RWPE2 (cell line): ENCODE measurements at regions not wholly inside any gene's neighbourhood (a gene's known extent, or its start where the extent isn't known, plus 50 kb on each side); places are given as distances from the start of the nearest gene placed in this dataset.

Experiments used
- ATAC-seq: fragments of 200-7000 bp; cut with Tn5 transposase; 3 replicates; pipeline ENCODE4 v1.9.1; 2021; ENCODE audit warnings: low read depth
- DNase-seq: peaks from one replicate; pipeline ENCODE4 v3.0.0-alpha.2; 2020; ENCODE audit warnings: low spot score
- H3K27ac ChIP-seq: fragments of 450-650 bp; 2 replicates; pipeline ENCODE4 v1.5.1; 2017; ENCODE audit warnings: mild to moderate bottlenecking; ENCODE audit not compliant: poor library complexity, severe bottlenecking
- H3K27me3 ChIP-seq: fragments of 250-450 bp; sonication (Bioruptor Pico); 2 replicates; pipeline ENCODE4 v1.5.1; 2021; ENCODE audit warnings: mild to moderate bottlenecking, moderate library complexity; ENCODE audit not compliant: insufficient read depth, poor library complexity, severe bottlenecking
- H3K36me3 ChIP-seq: fragments of 250-450 bp; sonication (Bioruptor Pico); 2 replicates; pipeline ENCODE4 v1.5.1; 2020; ENCODE audit warnings: low read depth, mild to moderate bottlenecking, moderate library complexity
- H3K4me1 ChIP-seq: fragments of 250-450 bp; sonication (Bioruptor Pico); 2 replicates; pipeline ENCODE4 v1.5.1; 2021; ENCODE audit warnings: mild to moderate bottlenecking, moderate library complexity; ENCODE audit not compliant: insufficient read depth, poor library complexity, severe bottlenecking
- H3K4me3 ChIP-seq: fragments of 250-450 bp; sonication (Bioruptor Pico); 2 replicates; pipeline ENCODE4 v1.5.1; 2021; ENCODE audit warnings: mild to moderate bottlenecking, moderate library complexity; ENCODE audit not compliant: severe bottlenecking
- H3K9me3 ChIP-seq: fragments of 250-450 bp; sonication (Bioruptor Pico); 2 replicates; pipeline ENCODE4 v1.5.1; 2021; ENCODE audit warnings: mild to moderate bottlenecking, moderate library complexity; ENCODE audit not compliant: severe bottlenecking
- CTCF ChIP-seq: fragments of 450-650 bp; IDR thresholded peaks from one replicate; pipeline ENCODE4 v1.5.1; 2017; ENCODE audit warnings: mild to moderate bottlenecking, moderate library complexity; ENCODE audit not compliant: poor library complexity, severe bottlenecking

DNA sequence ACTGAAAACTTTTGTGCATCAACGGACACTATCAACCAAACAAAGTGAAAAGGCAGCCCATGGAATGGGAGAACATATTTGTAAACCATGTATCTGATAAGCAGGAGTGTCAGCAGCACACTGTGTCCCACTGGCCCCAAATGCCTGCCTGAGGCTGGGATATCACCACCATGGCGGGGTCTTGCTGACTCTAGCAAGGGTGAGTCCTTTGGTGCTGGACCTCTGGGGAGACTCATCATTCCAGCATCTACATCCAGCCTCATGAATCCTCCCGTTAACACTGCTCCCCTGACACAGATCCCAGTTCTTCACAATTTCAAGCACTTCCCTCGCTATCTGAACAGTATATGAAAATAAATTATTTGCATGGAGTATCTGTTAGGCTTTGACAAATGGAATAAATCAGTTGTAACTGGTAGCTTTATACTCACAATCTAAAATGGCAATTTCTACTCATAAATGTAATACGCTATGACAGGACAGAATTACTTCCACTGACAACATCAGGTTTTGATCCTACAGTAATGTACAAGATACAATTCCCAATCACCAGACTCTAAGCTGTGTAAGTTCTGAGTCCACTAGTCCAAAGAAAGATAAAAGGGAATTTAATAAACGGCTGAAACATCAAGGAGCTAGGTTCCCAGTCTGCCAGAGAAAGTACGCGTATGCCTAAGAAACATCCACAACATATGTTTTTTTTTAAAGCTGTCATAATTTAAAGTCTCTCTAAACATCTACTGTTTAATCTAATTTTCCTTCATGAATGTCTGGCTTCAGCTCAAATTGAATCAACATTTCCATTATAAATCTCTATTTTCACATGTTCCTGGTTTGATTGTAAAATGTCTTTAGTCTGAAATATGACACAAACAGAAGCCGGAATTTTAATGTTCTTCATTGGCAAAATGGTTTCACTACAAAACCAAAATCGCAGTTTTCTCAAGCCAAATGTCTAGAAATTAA lies 95.1 kb downstream of the SIPA1L2 start:
- Histone ChIP-seq H3K4me1 (peaks cover 9% of the 10 kb centered on the region), H3K27ac (no peak overlapping the region), H3K4me3 (no peak overlapping the region), H3K9me3 (no peaks in the 10 kb centered on the region), H3K36me3 (no peaks in the 10 kb centered on the region), H3K27me3 (no peaks in the 10 kb centered on the region)
- no peak for TF ChIP-seq CTCF
- ATAC-seq (no peak), DNase-seq (no peak)

- Histone ChIP-seq H3K9me3 (no peaks in the 10 kb centered on the region), H3K36me3 (no peaks in the 10 kb centered on the region), H3K4me3 (no peak overlapping the region), H3K27ac (no peak overlapping the region), H3K4me1 (peaks cover 8% of the 10 kb centered on the region), H3K27me3 (no peaks in the 10 kb centered on the region)
- no peak for TF ChIP-seq CTCF
- ATAC-seq (no peak), DNase-seq (no peak)
Measured at GRCh38 chr1:232533328-232533727, 96.6 kb downstream of the SIPA1L2 start.

- no peak for ATAC-seq
- no peak for TF ChIP-seq CTCF
- H3K27me3 ChIP-seq: no peaks in the 10 kb centered on the region
- no peaks in the 10 kb centered on the region for H3K36me3 ChIP-seq
- no peaks in the 10 kb centered on the region for H3K9me3 ChIP-seq
- no peak for DNase-seq
- no peak overlapping the region for H3K27ac ChIP-seq
- no peak overlapping the region for H3K4me3 ChIP-seq
- H3K4me1 ChIP-seq: peaks cover 7% of the 10 kb centered on the region
Measured at GRCh38 chr1:232532901-232533300, 97.0 kb downstream of the SIPA1L2 start.

GRCh38 chr1:232531291-232531690 lies 98.6 kb downstream of the SIPA1L2 start:
- Histone ChIP-seq H3K4me1 (peaks cover 7% of the 10 kb centered on the region), H3K4me3 (no peak overlapping the region), H3K9me3 (no peaks in the 10 kb centered on the region), H3K36me3 (no peaks in the 10 kb centered on the region), H3K27ac (no peak overlapping the region), H3K27me3 (no peaks in the 10 kb centered on the region)
- DNase-seq (no peak), ATAC-seq (no peak)
- TF ChIP-seq CTCF: no peak

DNA sequence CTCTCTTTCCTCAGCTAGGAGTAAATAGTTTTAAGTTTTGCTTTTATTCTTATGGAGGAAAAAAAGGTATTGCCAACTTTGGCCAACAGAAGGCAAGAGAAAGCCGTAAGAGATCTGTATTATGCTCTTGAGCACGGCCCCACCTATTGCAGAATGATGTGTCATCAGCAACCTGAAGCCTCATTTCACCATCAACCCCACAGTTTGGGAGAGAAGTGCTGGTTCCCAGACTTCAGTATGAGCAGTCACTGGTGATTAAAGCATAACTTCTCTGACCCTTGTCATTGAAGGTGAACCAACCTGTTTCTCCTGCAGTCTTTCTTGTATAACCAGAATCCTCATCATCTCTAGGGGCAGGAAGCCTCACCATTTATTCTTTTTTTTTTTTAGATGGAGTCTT lies 100.2 kb downstream of the SIPA1L2 start:
- ATAC-seq: peak; percentile 96
- Histone ChIP-seq H3K27ac (no peak overlapping the region), H3K4me3 (no peak overlapping the region)

More for the DNA sequence above, 100.2 kb downstream of the SIPA1L2 start:
- Histone ChIP-seq H3K36me3 (no peaks in the 10 kb centered on the region), H3K27me3 (no peaks in the 10 kb centered on the region), H3K9me3 (no peaks in the 10 kb centered on the region), H3K4me1 (peaks cover 7% of the 10 kb centered on the region)
- peak; percentile 68 for DNase-seq
- peak; percentile 14 for TF ChIP-seq CTCF
